ENCODE measurements at regions not wholly inside any gene's neighbourhood (a gene's known extent, or its start where the extent isn't known, plus 50 kb on each side); places are given as distances from the start of the nearest gene placed in this dataset.

DNA sequence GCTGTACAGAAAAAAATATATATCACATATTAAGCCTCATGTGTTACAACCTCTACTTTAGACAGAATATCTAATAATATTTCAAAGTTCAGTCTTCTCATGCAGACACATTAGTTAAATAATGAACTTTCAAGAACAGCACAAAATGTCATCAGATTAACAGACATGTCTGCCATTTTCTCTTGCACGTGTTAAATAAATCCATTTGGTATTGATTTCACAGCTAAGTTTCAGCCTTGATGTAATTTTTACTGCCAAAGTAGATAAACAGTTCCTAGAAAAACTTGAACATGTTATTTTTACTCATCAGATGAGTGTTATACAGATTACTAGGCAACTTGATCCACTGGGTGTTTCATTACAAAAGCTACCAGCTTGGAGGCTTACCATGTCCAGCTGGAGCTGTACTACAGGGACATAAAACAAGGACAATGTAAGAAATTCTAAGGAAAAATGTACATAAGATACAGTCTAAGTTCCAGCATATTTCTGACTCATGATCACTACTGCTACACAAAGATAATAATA, 290.7 kb upstream of the DDX18 start:
- no peak overlapping the region for H3K27ac Mint-ChIP-seq
- H3K4me3 Mint-ChIP-seq (ENCODE audit: low read depth) = no peak overlapping the region
- H3K4me1 Mint-ChIP-seq (ENCODE audit: low read depth) = no peaks in the 10 kb centered on the region
- H3K9me3 Mint-ChIP-seq (ENCODE audit: low read depth) = peaks cover 3% of the 10 kb centered on the region
- DNase-seq (ENCODE audit: low spot score, unreplicated experiment) = no peak
- TF ChIP-seq, protein P1, sequence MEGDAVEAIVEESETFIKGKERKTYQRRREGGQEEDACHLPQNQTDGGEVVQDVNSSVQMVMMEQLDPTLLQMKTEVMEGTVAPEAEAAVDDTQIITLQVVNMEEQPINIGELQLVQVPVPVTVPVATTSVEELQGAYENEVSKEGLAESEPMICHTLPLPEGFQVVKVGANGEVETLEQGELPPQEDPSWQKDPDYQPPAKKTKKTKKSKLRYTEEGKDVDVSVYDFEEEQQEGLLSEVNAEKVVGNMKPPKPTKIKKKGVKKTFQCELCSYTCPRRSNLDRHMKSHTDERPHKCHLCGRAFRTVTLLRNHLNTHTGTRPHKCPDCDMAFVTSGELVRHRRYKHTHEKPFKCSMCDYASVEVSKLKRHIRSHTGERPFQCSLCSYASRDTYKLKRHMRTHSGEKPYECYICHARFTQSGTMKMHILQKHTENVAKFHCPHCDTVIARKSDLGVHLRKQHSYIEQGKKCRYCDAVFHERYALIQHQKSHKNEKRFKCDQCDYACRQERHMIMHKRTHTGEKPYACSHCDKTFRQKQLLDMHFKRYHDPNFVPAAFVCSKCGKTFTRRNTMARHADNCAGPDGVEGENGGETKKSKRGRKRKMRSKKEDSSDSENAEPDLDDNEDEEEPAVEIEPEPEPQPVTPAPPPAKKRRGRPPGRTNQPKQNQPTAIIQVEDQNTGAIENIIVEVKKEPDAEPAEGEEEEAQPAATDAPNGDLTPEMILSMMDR (IDR thresholded peaks at IDR 0.05; ENCODE audit: unreplicated experiment) = no peak
- H3K36me3 Mint-ChIP-seq (ENCODE audit: insufficient read depth) = peaks cover 3% of the 10 kb centered on the region
- no peaks in the 10 kb centered on the region for H3K27me3 Mint-ChIP-seq

- TF ChIP-seq, protein P1 (IDR thresholded peaks at IDR 0.05; ENCODE audit: unreplicated experiment) = peak; percentile 57
- peaks cover 2% of the 10 kb centered on the region for H3K4me1 Mint-ChIP-seq (ENCODE audit: low read depth)
- DNase-seq (ENCODE audit: low spot score, unreplicated experiment) = no peak
Measured at GRCh38 chr2:117536139-117536538, 278.4 kb upstream of the DDX18 start.

DNA sequence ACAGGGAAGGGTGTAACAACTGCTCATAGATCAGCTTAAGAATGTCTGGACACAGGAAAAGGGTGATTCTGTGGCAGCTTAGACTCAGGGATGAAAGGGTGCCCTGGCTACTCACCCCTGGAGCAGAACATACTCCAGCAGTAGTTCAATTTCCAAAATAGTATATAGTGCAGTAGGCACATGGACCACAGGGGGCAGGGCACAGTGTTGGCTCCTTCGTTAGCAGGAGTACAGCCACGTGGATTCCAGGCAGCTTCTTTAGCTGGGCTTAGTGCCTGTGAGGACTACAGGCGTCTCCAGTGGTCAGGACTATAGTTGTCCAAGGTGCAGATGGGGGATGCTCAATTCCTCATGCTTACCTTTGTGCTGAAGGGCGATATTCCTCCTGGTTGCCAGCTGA, 277.5 kb upstream of the DDX18 start:
- TF ChIP-seq, protein P1 (IDR thresholded peaks at IDR 0.05; ENCODE audit: unreplicated experiment) = no peak
- Mint-ChIP-seq H3K4me1 (ENCODE audit: low read depth) (peaks cover 2% of the 10 kb centered on the region), H3K27me3 (no peaks in the 10 kb centered on the region), H3K4me3 (ENCODE audit: low read depth) (no peak overlapping the region), H3K27ac (no peak overlapping the region), H3K9me3 (ENCODE audit: low read depth) (peaks cover 19% of the 10 kb centered on the region), H3K36me3 (ENCODE audit: insufficient read depth) (peaks cover 19% of the 10 kb centered on the region)
- DNase-seq (ENCODE audit: low spot score, unreplicated experiment) = no peak

More at GRCh38 chr2:117536139-117536538, 278.4 kb upstream of the DDX18 start:
- H3K4me3 Mint-ChIP-seq (ENCODE audit: low read depth) = no peak overlapping the region
- peaks cover 19% of the 10 kb centered on the region for H3K36me3 Mint-ChIP-seq (ENCODE audit: insufficient read depth)
- no peak overlapping the region for H3K27ac Mint-ChIP-seq
- no peaks in the 10 kb centered on the region for H3K27me3 Mint-ChIP-seq
- H3K9me3 Mint-ChIP-seq (ENCODE audit: low read depth) = peaks cover 20% of the 10 kb centered on the region

- no peak for DNase-seq (ENCODE audit: low spot score, unreplicated experiment)
- H3K27ac Mint-ChIP-seq = peak overlapping the region; percentile 0
- TF ChIP-seq, protein P1 (IDR thresholded peaks at IDR 0.05; ENCODE audit: unreplicated experiment) = no peak
- H3K4me3 Mint-ChIP-seq (ENCODE audit: low read depth) = no peak overlapping the region
- H3K4me1 Mint-ChIP-seq (ENCODE audit: low read depth) = peaks cover 37% of the 10 kb centered on the region
- no peaks in the 10 kb centered on the region for H3K9me3 Mint-ChIP-seq (ENCODE audit: low read depth)
- no peaks in the 10 kb centered on the region for H3K36me3 Mint-ChIP-seq (ENCODE audit: insufficient read depth)
- no peaks in the 10 kb centered on the region for H3K27me3 Mint-ChIP-seq
Measured at GRCh38 chr2:117551858-117552257, 262.6 kb upstream of the DDX18 start.

GRCh38 chr2:117553448-117553847, 261.0 kb upstream of the DDX18 start:
- no peak for DNase-seq (ENCODE audit: low spot score, unreplicated experiment)
- peak overlapping the region; percentile 8 for H3K27ac Mint-ChIP-seq
- no peaks in the 10 kb centered on the region for H3K9me3 Mint-ChIP-seq (ENCODE audit: low read depth)
- peaks cover 40% of the 10 kb centered on the region for H3K4me1 Mint-ChIP-seq (ENCODE audit: low read depth)
- TF ChIP-seq, protein P1 (IDR thresholded peaks at IDR 0.05; ENCODE audit: unreplicated experiment) = no peak
- H3K27me3 Mint-ChIP-seq = no peaks in the 10 kb centered on the region
- H3K4me3 Mint-ChIP-seq (ENCODE audit: low read depth) = no peak overlapping the region
- no peaks in the 10 kb centered on the region for H3K36me3 Mint-ChIP-seq (ENCODE audit: insufficient read depth)
